ENCODE measurements at regions not wholly inside any gene's neighbourhood (a gene's known extent, or its start where the extent isn't known, plus 50 kb on each side); places are given as distances from the start of the nearest gene placed in this dataset.

GRCh38 chr3:161915418-161915750 is 418.8 kb downstream of the OTOL1 start:
- TF ChIP-seq MAX (IDR thresholded peaks at IDR 0.05), result no peak
- TF ChIP-seq TARDBP (CRISPR knock-in tag; IDR thresholded peaks at IDR 0.05), result no peak
- TF ChIP-seq NR2C2 (CRISPR knock-in tag; IDR thresholded peaks at IDR 0.05; ENCODE audit: borderline replicate concordance), result no peak
- no peak for TF ChIP-seq KLF16 (CRISPR knock-in tag; IDR thresholded peaks at IDR 0.05)
- no peak for TF ChIP-seq PTBP1 (IDR thresholded peaks at IDR 0.05; ENCODE audit: low read depth, low read length, poor library complexity, severe bottlenecking)
- TF ChIP-seq NR1H2 (CRISPR knock-in tag; IDR thresholded peaks at IDR 0.05; ENCODE audit: borderline replicate concordance, low read depth), result no peak
- TF ChIP-seq ZNF788 (CRISPR knock-in tag; IDR thresholded peaks at IDR 0.05; ENCODE audit: borderline replicate concordance), result no peak
- TF ChIP-seq CTCF (CRISPR knock-in tag; IDR thresholded peaks at IDR 0.05), result no peak
- TF ChIP-seq RBM39 (IDR thresholded peaks at IDR 0.05; ENCODE audit: low read depth, low read length, poor library complexity, severe bottlenecking), result no peak
- no peak for TF ChIP-seq ATF4 (CRISPR knock-in tag; IDR thresholded peaks at IDR 0.05)
- TF ChIP-seq SRSF1 (optimal IDR thresholded peaks at IDR 0.05; ENCODE audit: low read depth, low read length), result no peak
- TF ChIP-seq ZNF280D (CRISPR knock-in tag; IDR thresholded peaks at IDR 0.05), result no peak

Data from HepG2 (cell line).